Inferior parietal cortex (tissue), 1 donor: ENCODE measurements at regions not wholly inside any gene's neighbourhood (a gene's known extent, or its start where the extent isn't known, plus 50 kb on each side); places are given as distances from the start of the nearest gene placed in this dataset.
"Not testable (repeated sequence)": the region's sequence is repeated elsewhere in the genome, so short reads cannot be mapped to it uniquely, and the experiment has no call there.

Source experiments
- DNase-seq: peaks from one replicate; pipeline ENCODE4 v3.0.0-alpha.2; 2016; ENCODE audit errors: extremely low spot score

- DNase-seq: no peak
These were observed 610.2 kb downstream of the UQCRFS1 start for GRCh38 chr19:28602675-28603298.

GRCh38 chr19:28601723-28602440 is 611.1 kb downstream of the UQCRFS1 start:
- no peak for DNase-seq

- no peak for DNase-seq
These were observed 614.1 kb downstream of the UQCRFS1 start for GRCh38 chr19:28598861-28599260.

- DNase-seq: no peak
These were observed 616.3 kb downstream of the UQCRFS1 start for GRCh38 chr19:28596561-28597071.

- no peak for DNase-seq
These were observed 617.0 kb downstream of the UQCRFS1 start for GRCh38 chr19:28595722-28596480.

GRCh38 chr19:28594737-28595136 is 618.2 kb downstream of the UQCRFS1 start:
- no peak for DNase-seq

- not testable (repeated sequence) for DNase-seq
These were observed 623.0 kb downstream of the UQCRFS1 start for GRCh38 chr19:28589991-28590411.

- no peak for DNase-seq
These were observed 626.5 kb downstream of the UQCRFS1 start for GRCh38 chr19:28586474-28586873.

- no peak for DNase-seq
These were observed 627.2 kb downstream of the UQCRFS1 start for GRCh38 chr19:28585796-28586195.

- no peak for DNase-seq
These were observed 629.2 kb downstream of the UQCRFS1 start for GRCh38 chr19:28583713-28584112.

GRCh38 chr19:28583242-28583641 is 629.7 kb downstream of the UQCRFS1 start:
- no peak for DNase-seq

GRCh38 chr19:28582796-28583195 is 630.2 kb downstream of the UQCRFS1 start:
- no peak for DNase-seq

GRCh38 chr19:28582344-28582743 is 630.6 kb downstream of the UQCRFS1 start:
- DNase-seq: no peak

- no peak for DNase-seq
These were observed 631.5 kb downstream of the UQCRFS1 start for GRCh38 chr19:28581468-28581770.

- no peak for DNase-seq
These were observed 634.0 kb downstream of the UQCRFS1 start for GRCh38 chr19:28578786-28579505.

GRCh38 chr19:28578208-28578607 is 634.7 kb downstream of the UQCRFS1 start:
- DNase-seq: no peak

GRCh38 chr19:28577666-28578065 is 635.3 kb downstream of the UQCRFS1 start:
- DNase-seq: no peak

- peak; percentile 6 for DNase-seq
These were observed 635.7 kb downstream of the UQCRFS1 start for GRCh38 chr19:28577233-28577632.

GRCh38 chr19:28575816-28576215 is 637.1 kb downstream of the UQCRFS1 start:
- no peak for DNase-seq

GRCh38 chr19:28575312-28575711 is 637.6 kb downstream of the UQCRFS1 start:
- DNase-seq: not testable (repeated sequence)

- DNase-seq: no peak
These were observed 638.7 kb downstream of the UQCRFS1 start for GRCh38 chr19:28574212-28574611.
